H9 (cell line): ENCODE measurements at regions not wholly inside any gene's neighbourhood (a gene's known extent, or its start where the extent isn't known, plus 50 kb on each side); places are given as distances from the start of the nearest gene placed in this dataset.

Experiments used
- DNase-seq: peaks from one replicate; pipeline ENCODE4 v3.0.0-alpha.2; 2017
- H2AFZ ChIP-seq: one replicate; pipeline ENCODE4 v1.6.1; 2013; ENCODE audit warnings: mild to moderate bottlenecking, low read length, control low read depth, moderate library complexity
- H2AK5ac ChIP-seq: 2 replicates; pipeline ENCODE4 v1.6.1; 2013; ENCODE audit warnings: low read length, control low read depth, mixed read lengths; ENCODE audit not compliant: insufficient read length
- H2BK120ac ChIP-seq: one replicate; pipeline ENCODE4 v1.6.1; 2013; ENCODE audit warnings: low read depth, mild to moderate bottlenecking, low read length, control low read depth, inconsistent platforms; ENCODE audit not compliant: poor library complexity, severe bottlenecking
- H2BK12ac ChIP-seq: 2 replicates; pipeline ENCODE4 v1.6.1; 2013; ENCODE audit warnings: low read length, control low read depth, mixed read lengths, low read depth; ENCODE audit not compliant: insufficient read length
- H2BK15ac ChIP-seq: 2 replicates; pipeline ENCODE4 v1.6.1; 2013; ENCODE audit warnings: low read depth, low read length, control low read depth
- H2BK20ac ChIP-seq: one replicate; pipeline ENCODE4 v1.6.1; 2013; ENCODE audit warnings: low read depth, mild to moderate bottlenecking, low read length, control low read depth, inconsistent platforms; ENCODE audit not compliant: poor library complexity, severe bottlenecking
- H2BK5ac ChIP-seq: 2 replicates; pipeline ENCODE4 v1.6.1; 2013; ENCODE audit warnings: low read length, control low read depth, mixed read lengths; ENCODE audit not compliant: insufficient read length
- H3K14ac ChIP-seq: 2 replicates; pipeline ENCODE4 v1.6.1; 2013; ENCODE audit warnings: low read length, control low read depth; ENCODE audit not compliant: insufficient read depth
- H3K18ac ChIP-seq: 2 replicates; pipeline ENCODE4 v1.6.1; 2013; ENCODE audit warnings: low read depth, mild to moderate bottlenecking, mixed read lengths, low read length, control low read depth; ENCODE audit not compliant: insufficient read length
- H3K23ac ChIP-seq: 2 replicates; pipeline ENCODE4 v1.6.1; 2013; ENCODE audit warnings: low read length, control low read depth, mixed read lengths, low read depth; ENCODE audit not compliant: insufficient read length
- H3K23me2 ChIP-seq: 2 replicates; pipeline ENCODE4 v1.6.1; 2013; ENCODE audit warnings: low read depth, mild to moderate bottlenecking, mixed read lengths, low read length, control low read depth; ENCODE audit not compliant: insufficient read length, poor library complexity, severe bottlenecking
- H3K27ac ChIP-seq: 2 replicates; pipeline ENCODE4 v1.5.1; 2013; ENCODE audit warnings: low read length, control low read depth, mixed read lengths, low read depth; ENCODE audit not compliant: insufficient read length
- H3K27me3 ChIP-seq: 2 replicates; pipeline ENCODE4 v1.6.1; 2013; ENCODE audit warnings: low read length, control low read depth, inconsistent platforms; ENCODE audit not compliant: insufficient read depth
- H3K4ac ChIP-seq: 2 replicates; pipeline ENCODE4 v1.6.1; 2013; ENCODE audit warnings: low read depth, mild to moderate bottlenecking, control low read depth, inconsistent platforms, low read length, moderate library complexity
- H3K4me1 ChIP-seq: 2 replicates; pipeline ENCODE4 v1.6.1; 2013; ENCODE audit warnings: low read length, control low read depth, inconsistent platforms; ENCODE audit not compliant: insufficient read depth
- H3K4me2 ChIP-seq: 2 replicates; pipeline ENCODE4 v1.6.1; 2013; ENCODE audit warnings: low read length, control low read depth, mixed read lengths; ENCODE audit not compliant: insufficient read length, insufficient read depth
- H3K56ac ChIP-seq: 2 replicates; pipeline ENCODE4 v1.6.1; 2013; ENCODE audit warnings: low read depth, mild to moderate bottlenecking, mixed read lengths, low read length, control low read depth; ENCODE audit not compliant: insufficient read length
- H3K79me1 ChIP-seq: 2 replicates; pipeline ENCODE4 v1.6.1; 2013; ENCODE audit warnings: low read depth, mild to moderate bottlenecking, moderate library complexity, low read length, control low read depth, inconsistent platforms; ENCODE audit not compliant: insufficient read depth, poor library complexity, severe bottlenecking
- H3K79me2 ChIP-seq: 2 replicates; pipeline ENCODE4 v1.6.1; 2013; ENCODE audit warnings: low read length, control low read depth, inconsistent platforms; ENCODE audit not compliant: insufficient read depth
- H3K9ac ChIP-seq: 2 replicates; pipeline ENCODE4 v1.6.1; 2013; ENCODE audit warnings: low read length, control low read depth, mixed read lengths; ENCODE audit not compliant: insufficient read length; ENCODE audit errors: extremely low read depth
- H3K9me3 ChIP-seq: one replicate; pipeline ENCODE4 v1.6.1; 2013; ENCODE audit warnings: low read depth, low read length, inconsistent platforms; ENCODE audit not compliant: control insufficient read depth
- H3T11ph ChIP-seq: one replicate; pipeline ENCODE4 v1.6.1; 2013; ENCODE audit warnings: mild to moderate bottlenecking, low read length, control low read depth, inconsistent platforms
- H4K20me1 ChIP-seq: one replicate; pipeline ENCODE4 v1.6.1; 2013; ENCODE audit not compliant: control insufficient read depth, insufficient read length, insufficient read depth
- H4K5ac ChIP-seq: 2 replicates; pipeline ENCODE4 v1.6.1; 2013; ENCODE audit warnings: low read depth, mild to moderate bottlenecking, mixed read lengths, low read length, control low read depth; ENCODE audit not compliant: insufficient read length
- H4K8ac ChIP-seq: replicated peaks from 2 replicates; pipeline ENCODE4 v1.6.1; 2013; ENCODE audit warnings: low read length, control low read depth, mixed read lengths, low read depth; ENCODE audit not compliant: insufficient read length
- H4K91ac ChIP-seq: 2 replicates; pipeline ENCODE4 v1.6.1; 2013; ENCODE audit warnings: low read depth, mild to moderate bottlenecking, moderate library complexity, mixed read lengths, low read length, control low read depth; ENCODE audit not compliant: insufficient read length
- H3K27ac Mint-ChIP-seq, 3 experiments: 2 replicates in 2 of 3; 3 replicates in 1 of 3; pipeline ENCODE4 v1.8.0; 2020 to 2021; ENCODE audit warnings: mixed read lengths in 3 of 3, mild to moderate bottlenecking in 1 of 3, moderate library complexity in 1 of 3
- H3K27me3 Mint-ChIP-seq: 2 replicates; pipeline ENCODE4 v1.8.0; 2021; ENCODE audit warnings: low read depth, mild to moderate bottlenecking, moderate library complexity, mixed read lengths
- H3K36me3 Mint-ChIP-seq, 3 experiments: 2 replicates in 2 of 3; 3 replicates in 1 of 3; pipeline ENCODE4 v1.8.0; 2020 to 2021; ENCODE audit warnings: low read depth in 3 of 3, mixed read lengths in 3 of 3; ENCODE audit not compliant: insufficient read depth in 1 of 3
- H3K4me1 Mint-ChIP-seq, 2 experiments: 2 replicates each; pipeline ENCODE4 v1.8.0; 2020; ENCODE audit warnings: mixed read lengths in 2 of 2
- H3K4me3 Mint-ChIP-seq, 2 experiments: 2 replicates in 1 of 2; 3 replicates in 1 of 2; pipeline ENCODE4 v1.8.0; 2020 to 2021; ENCODE audit warnings: mild to moderate bottlenecking in 2 of 2, mixed read lengths in 2 of 2, moderate library complexity in 1 of 2
- H3K9me3 Mint-ChIP-seq, 2 experiments: 2 replicates in 1 of 2; 3 replicates in 1 of 2; pipeline ENCODE4 v1.8.0; 2020; ENCODE audit warnings: mild to moderate bottlenecking in 2 of 2, mixed read lengths in 2 of 2, moderate library complexity in 1 of 2
- WGBS: extraction: QIAGEN DNeasy Blood & Tissue Kit; methylation state at CpG from one replicate; pipeline ENCODE4 v1.1.7; 2013; ENCODE audit warnings: missing lambda C conversion rate, low lambda C conversion rate, mixed read lengths; ENCODE audit not compliant: insufficient read length; ENCODE audit errors: extremely low coverage; 5-methylcytosine and 5-hydroxymethylcytosine counted together
- TF ChIP-seq, protein P1 (sequence below): fragments of 200-600 bp; sonication (generic); conservative IDR thresholded peaks from 3 replicates; pipeline ENCODE4 v1.8.0; 2021; ENCODE audit warnings: antibody characterized with exemption, mild to moderate bottlenecking

DNA sequence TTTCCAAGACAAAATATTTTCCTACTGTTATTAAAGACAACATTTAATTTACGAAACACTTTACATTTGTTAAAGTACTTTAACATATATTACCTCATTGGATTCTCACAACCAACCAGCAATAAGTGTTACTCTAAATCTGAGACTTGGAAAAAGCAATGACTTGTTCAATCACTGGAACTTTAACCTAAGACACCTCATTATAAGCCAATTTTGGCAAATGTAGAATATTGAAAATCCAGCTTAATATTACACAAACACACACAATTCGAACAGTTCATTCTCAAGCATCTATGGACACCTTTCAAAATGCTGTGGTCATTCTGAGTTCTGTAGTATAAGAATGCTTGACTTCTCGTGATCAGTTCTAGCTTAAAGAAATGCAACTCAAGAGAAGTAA, 619.4 kb upstream of the CHAC2 start:
- Histone ChIP-seq H2AFZ (no peak overlapping the region), H3K23me2 (no peaks in the 10 kb centered on the region), H3K18ac (no peak overlapping the region), H2BK15ac (no peak overlapping the region), H4K91ac (no peak overlapping the region), H3K79me1 (no peaks in the 10 kb centered on the region), H3K4ac (no peak overlapping the region), H2BK20ac (no peak overlapping the region), H3K9me3 (no peaks in the 10 kb centered on the region), H4K20me1 (no peaks in the 10 kb centered on the region), H4K8ac (no peak overlapping the region), H3K27ac (no peak overlapping the region), H3K56ac (no peak overlapping the region), H2AK5ac (no peak overlapping the region), H4K5ac (no peak overlapping the region), H2BK5ac (no peak overlapping the region), H3K79me2 (no peaks in the 10 kb centered on the region), H2BK12ac (no peak overlapping the region), H3K14ac (no peak overlapping the region), H3K9ac (no peak overlapping the region), H3K4me1 (no peaks in the 10 kb centered on the region), H3T11ph (no peak overlapping the region), H3K4me2 (no peak overlapping the region), H3K27me3 (no peaks in the 10 kb centered on the region), H3K23ac (no peak overlapping the region), H2BK120ac (no peak overlapping the region)
- H3K4me1 Mint-ChIP-seq = peaks cover 2% of the 10 kb centered on the region in 2 experiments; a peak in 2 of 4 replicates
- no peaks in the 10 kb centered on the region for H3K36me3 Mint-ChIP-seq
- no peak overlapping the region for H3K27ac Mint-ChIP-seq
- TF ChIP-seq, protein P1, sequence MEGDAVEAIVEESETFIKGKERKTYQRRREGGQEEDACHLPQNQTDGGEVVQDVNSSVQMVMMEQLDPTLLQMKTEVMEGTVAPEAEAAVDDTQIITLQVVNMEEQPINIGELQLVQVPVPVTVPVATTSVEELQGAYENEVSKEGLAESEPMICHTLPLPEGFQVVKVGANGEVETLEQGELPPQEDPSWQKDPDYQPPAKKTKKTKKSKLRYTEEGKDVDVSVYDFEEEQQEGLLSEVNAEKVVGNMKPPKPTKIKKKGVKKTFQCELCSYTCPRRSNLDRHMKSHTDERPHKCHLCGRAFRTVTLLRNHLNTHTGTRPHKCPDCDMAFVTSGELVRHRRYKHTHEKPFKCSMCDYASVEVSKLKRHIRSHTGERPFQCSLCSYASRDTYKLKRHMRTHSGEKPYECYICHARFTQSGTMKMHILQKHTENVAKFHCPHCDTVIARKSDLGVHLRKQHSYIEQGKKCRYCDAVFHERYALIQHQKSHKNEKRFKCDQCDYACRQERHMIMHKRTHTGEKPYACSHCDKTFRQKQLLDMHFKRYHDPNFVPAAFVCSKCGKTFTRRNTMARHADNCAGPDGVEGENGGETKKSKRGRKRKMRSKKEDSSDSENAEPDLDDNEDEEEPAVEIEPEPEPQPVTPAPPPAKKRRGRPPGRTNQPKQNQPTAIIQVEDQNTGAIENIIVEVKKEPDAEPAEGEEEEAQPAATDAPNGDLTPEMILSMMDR = no peak
- DNase-seq = no peak
- no peaks in the 10 kb centered on the region for H3K9me3 Mint-ChIP-seq
- H3K27me3 Mint-ChIP-seq = no peaks in the 10 kb centered on the region
- WGBS = no CpG with 5 or more reads among the region's 3 CpGs
- H3K4me3 Mint-ChIP-seq = no peak overlapping the region
